Calu3 (cell line): ENCODE measurements at regions not wholly inside any gene's neighbourhood (a gene's known extent, or its start where the extent isn't known, plus 50 kb on each side); places are given as distances from the start of the nearest gene placed in this dataset.

Experiments
- BruUV-seq: library from RNA; stranded (reverse); fragments of 400-500 nt; replicated peaks from 2 replicates; lab custom pipeline; 2021; lab: Mats Ljungman, UMichigan
- CTCF ChIA-PET: fragments of 300-600 bp; sonication (Branson Sonifier 250); formaldehyde crosslinking; loops from one replicate; lab custom pipeline; 2022; ENCODE audit warnings: antibody characterized with exemption; lab: Charles Lee
- DNase-seq: peaks from one replicate; pipeline ENCODE4 v3.0.0; 2022
- H3K27ac Mint-ChIP-seq: one replicate; pipeline ENCODE4 v1.8.0; 2022; ENCODE audit warnings: mixed read lengths; ENCODE audit not compliant: unreplicated experiment
- H3K27me3 Mint-ChIP-seq: one replicate; pipeline ENCODE4 v1.8.0; 2022; ENCODE audit warnings: mixed read lengths; ENCODE audit not compliant: unreplicated experiment
- H3K36me3 Mint-ChIP-seq: one replicate; pipeline ENCODE4 v1.8.0; 2022; ENCODE audit warnings: mild to moderate bottlenecking, moderate library complexity, mixed read lengths; ENCODE audit not compliant: insufficient read depth, unreplicated experiment
- H3K4me1 Mint-ChIP-seq: one replicate; pipeline ENCODE4 v1.8.0; 2022; ENCODE audit warnings: mild to moderate bottlenecking, low read depth, mixed read lengths; ENCODE audit not compliant: unreplicated experiment
- H3K4me3 Mint-ChIP-seq: one replicate; pipeline ENCODE4 v1.8.0; 2022; ENCODE audit warnings: mild to moderate bottlenecking, low read depth, moderate library complexity, mixed read lengths; ENCODE audit not compliant: unreplicated experiment
- H3K9me3 Mint-ChIP-seq: one replicate; pipeline ENCODE4 v1.8.0; 2022; ENCODE audit warnings: low read depth, mixed read lengths; ENCODE audit not compliant: unreplicated experiment
- CTCF ChIP-seq: fragments of 200-600 bp; IDR thresholded peaks from one replicate; pipeline ENCODE4 v1.8.0; 2022; ENCODE audit warnings: antibody characterized with exemption; ENCODE audit not compliant: unreplicated experiment
- intact Hi-C: fragments of 100-400 bp; cut with micrococcal nuclease; formaldehyde crosslinking; loops from one replicate; pipeline ENCODE4 v1.10.0; 2022; ENCODE audit not compliant: unreplicated experiment

- H3K9me3 Mint-ChIP-seq = no peaks in the 10 kb centered on the region
- no peaks in the 10 kb centered on the region for H3K36me3 Mint-ChIP-seq
- no peaks in the 10 kb centered on the region for H3K27me3 Mint-ChIP-seq
- intact Hi-C loops = no loop called here
- CTCF ChIA-PET = interaction anchor here (0.6 kb wide), 1 partner anchor 221 kb away, joined by 3 read pairs; no protein-coding TSS in a partner anchor
- no peak for TF ChIP-seq CTCF
- H3K4me3 Mint-ChIP-seq = no peak overlapping the region
- no TSS peak for BruUV-seq
- DNase-seq = no peak
- H3K4me1 Mint-ChIP-seq = no peaks in the 10 kb centered on the region
- H3K27ac Mint-ChIP-seq = no peak overlapping the region
Measured at GRCh38 chr3:64836097-64836496, 148.3 kb upstream of the ADAMTS9 start.

- no TSS peak for BruUV-seq
- Mint-ChIP-seq H3K4me1 (peaks cover 12% of the 10 kb centered on the region), H3K27me3 (no peaks in the 10 kb centered on the region), H3K9me3 (no peaks in the 10 kb centered on the region), H3K4me3 (no peak overlapping the region), H3K27ac (no peak overlapping the region), H3K36me3 (no peaks in the 10 kb centered on the region)
- intact Hi-C loops = no loop called here
- no peak for DNase-seq
- CTCF ChIA-PET = no interaction called here
- TF ChIP-seq CTCF = no peak
Measured at GRCh38 chr3:64832098-64832497, 144.3 kb upstream of the ADAMTS9 start.

- no peaks in the 10 kb centered on the region for H3K36me3 Mint-ChIP-seq
- DNase-seq = no peak
- intact Hi-C loops = no loop called here
- H3K4me3 Mint-ChIP-seq = no peak overlapping the region
- no TSS peak for BruUV-seq
- no peaks in the 10 kb centered on the region for H3K9me3 Mint-ChIP-seq
- CTCF ChIA-PET = no interaction called here
- H3K27ac Mint-ChIP-seq = no peak overlapping the region
- no peak for TF ChIP-seq CTCF
- H3K4me1 Mint-ChIP-seq = peaks cover 14% of the 10 kb centered on the region
- no peaks in the 10 kb centered on the region for H3K27me3 Mint-ChIP-seq
Measured at GRCh38 chr3:64830681-64831080, 142.9 kb upstream of the ADAMTS9 start.

GRCh38 chr3:64829331-64829730, 141.5 kb upstream of the ADAMTS9 start:
- no peaks in the 10 kb centered on the region for H3K36me3 Mint-ChIP-seq
- H3K4me1 Mint-ChIP-seq = peaks cover 14% of the 10 kb centered on the region
- TF ChIP-seq CTCF = no peak
- CTCF ChIA-PET = interaction anchor here (0.7 kb wide), 1 partner anchor 10 kb away, joined by 7 read pairs; no protein-coding TSS in a partner anchor
- H3K27ac Mint-ChIP-seq = no peak overlapping the region
- no peaks in the 10 kb centered on the region for H3K9me3 Mint-ChIP-seq
- H3K4me3 Mint-ChIP-seq = no peak overlapping the region
- no peak for DNase-seq
- BruUV-seq = no TSS peak
- no peaks in the 10 kb centered on the region for H3K27me3 Mint-ChIP-seq
- intact Hi-C loops = no loop called here
